Transverse colon (tissue), 4 donors: ENCODE measurements at regions not wholly inside any gene's neighbourhood (a gene's known extent, or its start where the extent isn't known, plus 50 kb on each side); places are given as distances from the start of the nearest gene placed in this dataset.
A peak's percentile ranks its signal among the peaks of the same experiment; 100 is the strongest.
"Not testable (repeated sequence)": the region's sequence is repeated elsewhere in the genome, so short reads cannot be mapped to it uniquely, and the experiment has no call there.

Experiments used
- DNase-seq: peaks from one replicate; pipeline ENCODE4 v3.0.0-alpha.2; 2019
- H3K27ac ChIP-seq, 4 donors: fragments of 200-600 bp; sonication (generic); 2 replicates each; pipeline ENCODE4 v1.5.1; 2016 to 2018; ENCODE audit warnings: inconsistent platforms in 4 of 4
- H3K27me3 ChIP-seq: fragments of 200-600 bp; sonication (generic); 2 replicates; pipeline ENCODE4 v1.5.1; 2017; ENCODE audit warnings: inconsistent platforms
- H3K36me3 ChIP-seq, 4 donors: fragments of 200-600 bp; sonication (generic); 2 replicates each; pipeline ENCODE4 v1.5.1; 2017 to 2019; ENCODE audit warnings: inconsistent platforms in 4 of 4
- H3K4me1 ChIP-seq, 4 donors: fragments of 200-600 bp; sonication (generic); 2 replicates each; pipeline ENCODE4 v1.5.1; 2017 to 2020; ENCODE audit warnings: inconsistent platforms in 4 of 4
- H3K4me3 ChIP-seq, 4 donors: fragments of 200-600 bp; sonication (generic); 1 replicate in 1 of 4; 2 replicates in 3 of 4; pipeline versions ENCODE4 v1.5.1 to v1.6.1; 2017 to 2019; ENCODE audit warnings: inconsistent platforms in 4 of 4
- H3K9me3 ChIP-seq, 2 donors: fragments of 200-600 bp; sonication (generic); 2 replicates each; pipeline ENCODE4 v1.5.1; 2017 to 2019; ENCODE audit warnings: inconsistent platforms in 2 of 2
- CTCF ChIP-seq, 5 experiments: fragments of 200-600 bp in 3 of 5; fragments of 450-650 bp in 2 of 5; sonication (generic) in 3 of 5; IDR thresholded peaks; 1 replicate in 2 of 5; 2 replicates in 3 of 5; pipeline ENCODE4 v1.5.1; 2016 to 2017; ENCODE audit warnings: antibody characterized with exemption in 5 of 5, inconsistent platforms in 3 of 5, mild to moderate bottlenecking in 2 of 5, moderate library complexity in 1 of 5
- EP300 ChIP-seq: sonication (generic); formaldehyde crosslinking; IDR thresholded peaks from one replicate; pipeline ENCODE4 v1.6.1; 2017; ENCODE audit warnings: antibody characterized with exemption, low read depth
- POLR2A ChIP-seq: fragments of 450-650 bp; IDR thresholded peaks from one replicate; pipeline ENCODE4 v1.6.1; 2016; ENCODE audit warnings: antibody characterized with exemption, mild to moderate bottlenecking, moderate library complexity
- POLR2AphosphoS5 ChIP-seq, 3 donors: sonication (generic); formaldehyde crosslinking; IDR thresholded peaks; one replicate each; pipeline ENCODE4 v1.6.1; 2016; ENCODE audit warnings: antibody characterized with exemption in 3 of 3
- WGBS, 2 donors: methylation state at CpG; one replicate each; pipeline ENCODE4 v1.1.5; 2018; ENCODE audit warnings: low coverage in 1 of 2; 5-methylcytosine and 5-hydroxymethylcytosine counted together
- in situ Hi-C, 4 donors: fragments of 200-750 bp; cut with MboI; loops; one replicate each; pipeline versions ENCODE4 v1.15.0 to v1.15.1; 2017; ENCODE audit warnings: low sequenced_read_pairs in 3 of 4, low pct_ligation_motif_present in 1 of 4, low pct_unique_long_range_greater_than_20kb in 1 of 4
- intact Hi-C: fragments of 100-400 bp; cut with DNase I; formaldehyde crosslinking; loops from one replicate; pipeline ENCODE4 v1.15.1; 2023; ENCODE audit warnings: low total_unique reads

- Histone ChIP-seq H3K4me3 (no peak overlapping the region), H3K27ac (no peak overlapping the region), H3K4me1 (peaks cover 0 to 6% (median 3%) of the 10 kb centered on the region in 4 donors), H3K9me3 (no peaks in the 10 kb centered on the region), H3K36me3 (no peaks in the 10 kb centered on the region), H3K27me3 (no peaks in the 10 kb centered on the region)
- in situ Hi-C loops (no loop called here), intact Hi-C loops (no loop called here)
- WGBS, 2 donors, result 47 to 68% methylated on average over 3 of the region's 3 CpGs
- no peak for DNase-seq
- TF ChIP-seq CTCF (IDR thresholded peaks at IDR 0.05), result no peak
- no peak for TF ChIP-seq POLR2AphosphoS5 (IDR thresholded peaks at IDR 0.05)
- no peak for TF ChIP-seq EP300
- no peak for TF ChIP-seq POLR2A
Measured at GRCh38 chr4:102403116-102403515, 57.8 kb upstream of the SLC39A8 start.

- Histone ChIP-seq H3K27me3 (no peaks in the 10 kb centered on the region), H3K9me3 (no peaks in the 10 kb centered on the region), H3K27ac (peak overlapping the region in 1 of 4 donors; percentile 12), H3K4me1 (no peaks in the 10 kb centered on the region), H3K36me3 (no peaks in the 10 kb centered on the region), H3K4me3 (no peak overlapping the region)
- intact Hi-C loops, result no loop called here
- in situ Hi-C loops, result no loop called here
- no peak for TF ChIP-seq POLR2AphosphoS5 (IDR thresholded peaks at IDR 0.05)
- TF ChIP-seq CTCF (IDR thresholded peaks at IDR 0.05), result no peak
- no peak for TF ChIP-seq POLR2A
- no peak for TF ChIP-seq EP300
- DNase-seq, result no peak
- 5% methylated on average over 1 of the region's 1 CpG; no CpG with 5 or more reads in 1 of the 2 donors for WGBS, 2 donors
Measured at GRCh38 chr4:102404431-102404969, 59.2 kb upstream of the SLC39A8 start.

- H3K4me1 ChIP-seq, result no peaks in the 10 kb centered on the region
- TF ChIP-seq CTCF (IDR thresholded peaks at IDR 0.05) (no peak), POLR2AphosphoS5 (IDR thresholded peaks at IDR 0.05) (no peak), POLR2A (no peak), EP300 (no peak)
- H3K9me3 ChIP-seq, result no peaks in the 10 kb centered on the region
- no peak for DNase-seq
- in situ Hi-C loops (no loop called here), intact Hi-C loops (no loop called here)
- H3K36me3 ChIP-seq, result no peaks in the 10 kb centered on the region
- no peak overlapping the region for H3K27ac ChIP-seq
- H3K4me3 ChIP-seq, result no peak overlapping the region
- 87 to 88% methylated on average over 3 of the region's 3 CpGs for WGBS, 2 donors
- no peaks in the 10 kb centered on the region for H3K27me3 ChIP-seq
Measured at GRCh38 chr4:102405821-102406401, 60.6 kb upstream of the SLC39A8 start.

- H3K36me3 ChIP-seq, intact Hi-C loops, H3K4me3 ChIP-seq, H3K27ac ChIP-seq, H3K4me1 ChIP-seq, H3K27me3 ChIP-seq, H3K9me3 ChIP-seq, DNase-seq, in situ Hi-C loops: not testable (repeated sequence)
- 78% methylated on average over 1 of the region's 1 CpG; no CpG with 5 or more reads in 1 of the 2 donors for WGBS, 2 donors
Measured at GRCh38 chr4:102410884-102411283, 65.6 kb upstream of the SLC39A8 start.

GRCh38 chr4:102411408-102411807, 66.1 kb upstream of the SLC39A8 start:
- TF ChIP-seq POLR2AphosphoS5 (IDR thresholded peaks at IDR 0.05), result no peak
- TF ChIP-seq POLR2A, result no peak
- no peak for TF ChIP-seq EP300
- TF ChIP-seq CTCF (IDR thresholded peaks at IDR 0.05), result no peak
- Histone ChIP-seq H3K4me3 (no peak overlapping the region), H3K4me1 (peaks cover 0 to 4% (median 0%) of the 10 kb centered on the region in 4 donors), H3K27ac (no peak overlapping the region), H3K36me3 (no peaks in the 10 kb centered on the region), H3K27me3 (no peaks in the 10 kb centered on the region), H3K9me3 (no peaks in the 10 kb centered on the region)
- no peak for DNase-seq
- WGBS, 2 donors, result 64 to 86% methylated on average over 1 of the region's 1 CpG
- in situ Hi-C loops, result no loop called here
- intact Hi-C loops, result no loop called here
